ENCODE measurements at regions not wholly inside any gene's neighbourhood (a gene's known extent, or its start where the extent isn't known, plus 50 kb on each side); places are given as distances from the start of the nearest gene placed in this dataset.

DNA sequence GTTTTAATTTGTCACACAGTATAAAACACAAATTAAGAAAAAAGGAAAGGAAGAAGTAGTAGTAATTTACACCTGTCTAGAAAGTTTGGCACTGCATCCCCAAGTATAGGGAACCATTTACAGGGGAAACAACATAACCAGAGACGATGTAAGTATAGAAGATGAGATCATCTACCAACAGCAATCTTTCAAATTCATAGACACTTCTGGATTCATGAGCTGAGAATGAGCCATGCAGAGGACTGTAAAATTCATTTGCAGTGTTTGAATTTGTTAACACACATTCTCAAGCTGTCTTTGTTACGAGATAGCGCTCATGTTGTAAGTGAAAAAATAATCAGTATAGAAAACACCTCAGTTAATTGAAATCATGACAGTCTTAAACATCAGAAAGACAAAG lies 337.0 kb upstream of the MEOX2 start:
- TF ChIP-seq, protein P1, sequence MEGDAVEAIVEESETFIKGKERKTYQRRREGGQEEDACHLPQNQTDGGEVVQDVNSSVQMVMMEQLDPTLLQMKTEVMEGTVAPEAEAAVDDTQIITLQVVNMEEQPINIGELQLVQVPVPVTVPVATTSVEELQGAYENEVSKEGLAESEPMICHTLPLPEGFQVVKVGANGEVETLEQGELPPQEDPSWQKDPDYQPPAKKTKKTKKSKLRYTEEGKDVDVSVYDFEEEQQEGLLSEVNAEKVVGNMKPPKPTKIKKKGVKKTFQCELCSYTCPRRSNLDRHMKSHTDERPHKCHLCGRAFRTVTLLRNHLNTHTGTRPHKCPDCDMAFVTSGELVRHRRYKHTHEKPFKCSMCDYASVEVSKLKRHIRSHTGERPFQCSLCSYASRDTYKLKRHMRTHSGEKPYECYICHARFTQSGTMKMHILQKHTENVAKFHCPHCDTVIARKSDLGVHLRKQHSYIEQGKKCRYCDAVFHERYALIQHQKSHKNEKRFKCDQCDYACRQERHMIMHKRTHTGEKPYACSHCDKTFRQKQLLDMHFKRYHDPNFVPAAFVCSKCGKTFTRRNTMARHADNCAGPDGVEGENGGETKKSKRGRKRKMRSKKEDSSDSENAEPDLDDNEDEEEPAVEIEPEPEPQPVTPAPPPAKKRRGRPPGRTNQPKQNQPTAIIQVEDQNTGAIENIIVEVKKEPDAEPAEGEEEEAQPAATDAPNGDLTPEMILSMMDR (IDR thresholded peaks at IDR 0.05): no peak
- TF ChIP-seq SIN3A (IDR thresholded peaks at IDR 0.05; ENCODE audit: borderline replicate concordance, insufficient read depth, low read depth, low read length) (no peak), POLR2AphosphoS5 (IDR thresholded peaks at IDR 0.05; ENCODE audit: low read depth, low read length) (no peak)

Data from Panc1 (cell line).